Astrocyte of the spinal cord (primary cell): ENCODE measurements at regions not wholly inside any gene's neighbourhood (a gene's known extent, or its start where the extent isn't known, plus 50 kb on each side); places are given as distances from the start of the nearest gene placed in this dataset.

Experiments used
- DNase-seq: peaks from one replicate; pipeline ENCODE4 v3.0.0; 2011; ENCODE audit warnings: low read depth, low spot score
- H3K4me3 ChIP-seq: 2 replicates; pipeline ENCODE4 v1.5.1; 2011; ENCODE audit warnings: low read depth, mild to moderate bottlenecking, low read length, moderate library complexity
- CTCF ChIP-seq: IDR thresholded peaks from 2 replicates; pipeline ENCODE4 v1.5.1; 2012; ENCODE audit warnings: low read depth, mild to moderate bottlenecking, low read length, inconsistent platforms
- in situ Hi-C: cut with HindIII; loops from 2 replicates; pipeline ENCODE4 v1.10.0; 2017; ENCODE audit warnings: low sequenced_read_pairs

- H3K4me3 ChIP-seq = no peak overlapping the region
- no peak for TF ChIP-seq CTCF
- peak; percentile 14 for DNase-seq
- in situ Hi-C loops = no loop called here
These were observed 1275.2 kb upstream of the CRIM1 start for GRCh38 chr2:35080231-35080910.

GRCh38 chr2:35067420-35067819, 1288.2 kb upstream of the CRIM1 start:
- in situ Hi-C loops = no loop called here
- DNase-seq = no peak
- TF ChIP-seq CTCF = no peak
- no peak overlapping the region for H3K4me3 ChIP-seq

- in situ Hi-C loops = no loop called here
- no peak for DNase-seq
- H3K4me3 ChIP-seq = no peak overlapping the region
- TF ChIP-seq CTCF = no peak
These were observed 1291.7 kb upstream of the CRIM1 start for GRCh38 chr2:35063836-35064235.

- H3K4me3 ChIP-seq = no peak overlapping the region
- no peak for DNase-seq
- in situ Hi-C loops = no loop called here
- no peak for TF ChIP-seq CTCF
These were observed 1319.7 kb upstream of the CRIM1 start for GRCh38 chr2:35035883-35036282.

GRCh38 chr2:35033748-35034147, 1321.8 kb upstream of the CRIM1 start:
- DNase-seq = no peak
- H3K4me3 ChIP-seq = no peak overlapping the region
- no peak for TF ChIP-seq CTCF
- in situ Hi-C loops = no loop called here

GRCh38 chr2:35023545-35023944, 1332.0 kb upstream of the CRIM1 start:
- no peak for DNase-seq

More at GRCh38 chr2:35023545-35023944, 1332.0 kb upstream of the CRIM1 start:
- no peak overlapping the region for H3K4me3 ChIP-seq
- no peak for TF ChIP-seq CTCF
- in situ Hi-C loops = no loop called here
